HG03097 (cell line): ENCODE measurements at regions not wholly inside any gene's neighbourhood (a gene's known extent, or its start where the extent isn't known, plus 50 kb on each side); places are given as distances from the start of the nearest gene placed in this dataset.
A peak's percentile ranks its signal among the peaks of the same experiment; 100 is the strongest.

Source experiments
- ATAC-seq: cut with Tn5 transposase; IDR thresholded peaks from one replicate; pipeline ENCODE4 v1.9.1; 2021; ENCODE audit not compliant: unreplicated experiment, low FRiP score

GRCh38 chr12:11564984-11565651 lies 84.4 kb upstream of the ETV6 start:
- ATAC-seq: no peak

GRCh38 chr12:11565752-11566151 lies 83.7 kb upstream of the ETV6 start:
- no peak for ATAC-seq

- ATAC-seq: no peak
Measured at GRCh38 chr12:11568155-11568761, 81.2 kb upstream of the ETV6 start.

GRCh38 chr12:11568762-11569478 lies 80.6 kb upstream of the ETV6 start:
- ATAC-seq: peak; percentile 67

GRCh38 chr12:11569716-11570115 lies 79.8 kb upstream of the ETV6 start:
- ATAC-seq: no peak

GRCh38 chr12:11573880-11574279 lies 75.6 kb upstream of the ETV6 start:
- ATAC-seq: no peak

GRCh38 chr12:11576104-11576503 lies 73.4 kb upstream of the ETV6 start:
- ATAC-seq: no peak

- no peak for ATAC-seq
Measured at GRCh38 chr12:11577658-11578260, 71.7 kb upstream of the ETV6 start.

GRCh38 chr12:11578461-11578993 lies 70.9 kb upstream of the ETV6 start:
- ATAC-seq: no peak

GRCh38 chr12:11580125-11580751 lies 69.2 kb upstream of the ETV6 start:
- ATAC-seq: no peak

GRCh38 chr12:11581179-11581755 lies 68.2 kb upstream of the ETV6 start:
- ATAC-seq: no peak

- ATAC-seq: no peak
Measured at GRCh38 chr12:11584221-11584855, 65.1 kb upstream of the ETV6 start.

- no peak for ATAC-seq
Measured at GRCh38 chr12:11592484-11592883, 57.0 kb upstream of the ETV6 start.

- no peak for ATAC-seq
Measured at GRCh38 chr12:11593013-11593412, 56.5 kb upstream of the ETV6 start.

- ATAC-seq: no peak
Measured at GRCh38 chr12:11595080-11595479, 54.4 kb upstream of the ETV6 start.

GRCh38 chr12:11596141-11596540 lies 53.3 kb upstream of the ETV6 start:
- ATAC-seq: no peak

- ATAC-seq: no peak
Measured at GRCh38 chr12:11598900-11599299, 50.6 kb upstream of the ETV6 start.
